ENCODE measurements at regions not wholly inside any gene's neighbourhood (a gene's known extent, or its start where the extent isn't known, plus 50 kb on each side); places are given as distances from the start of the nearest gene placed in this dataset.

DNA sequence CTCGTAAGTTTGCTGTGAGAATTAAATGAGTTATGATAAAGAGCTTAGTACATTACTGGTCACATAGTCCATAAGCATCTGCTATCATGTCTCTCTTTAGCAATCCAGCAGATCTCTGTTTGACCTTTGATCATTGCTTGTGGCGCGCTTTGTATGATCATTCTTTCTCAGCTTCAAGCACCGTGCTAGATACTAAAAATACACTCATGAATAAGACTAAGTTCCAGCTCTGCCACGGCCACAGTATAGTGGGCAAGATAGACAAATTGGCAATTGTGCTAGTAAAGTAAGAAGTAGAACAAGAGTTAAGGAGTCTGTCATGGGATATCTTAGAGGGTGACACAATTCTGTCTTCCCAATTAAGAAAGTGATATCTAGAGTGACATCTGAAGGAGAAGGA is 75.2 kb upstream of the ADGRF1 start:
- H3K36me3 ChIP-seq (ENCODE audit: control insufficient read depth in 3 of 3, insufficient read depth in 2 of 3, low read depth in 1 of 3, low read length in 3 of 3) = no peaks in the 10 kb centered on the region
- H3K9me3 ChIP-seq (ENCODE audit: control insufficient read depth in 2 of 2, insufficient read depth in 1 of 2, low read depth in 1 of 2, low read length in 1 of 2) = no peaks in the 10 kb centered on the region
- no peaks in the 10 kb centered on the region for H3K27me3 ChIP-seq (ENCODE audit: control insufficient read depth in 3 of 3, insufficient read depth in 3 of 3, low read length in 3 of 3)
- H3K4me1 ChIP-seq (ENCODE audit: control insufficient read depth in 3 of 3, insufficient read depth in 2 of 3, low read depth in 1 of 3, low read length in 2 of 3) = peaks cover 0 to 20% (median 2%) of the 10 kb centered on the region in 3 donors
- H3K27ac ChIP-seq (ENCODE audit: low read depth in 1 of 3, low read length in 2 of 3) = peak overlapping the region; percentile 36 to 92 (median 70)
- no peak overlapping the region for H3K4me3 ChIP-seq (ENCODE audit: low read depth in 1 of 3, low read length in 3 of 3)
- WGBS, 3 donors = 31 to 71% (median 44%) methylated on average over 5 of the region's 5 CpGs
- no peak for FAIRE-seq
- DNase-seq = peak; percentile 80 to 85

DNA sequence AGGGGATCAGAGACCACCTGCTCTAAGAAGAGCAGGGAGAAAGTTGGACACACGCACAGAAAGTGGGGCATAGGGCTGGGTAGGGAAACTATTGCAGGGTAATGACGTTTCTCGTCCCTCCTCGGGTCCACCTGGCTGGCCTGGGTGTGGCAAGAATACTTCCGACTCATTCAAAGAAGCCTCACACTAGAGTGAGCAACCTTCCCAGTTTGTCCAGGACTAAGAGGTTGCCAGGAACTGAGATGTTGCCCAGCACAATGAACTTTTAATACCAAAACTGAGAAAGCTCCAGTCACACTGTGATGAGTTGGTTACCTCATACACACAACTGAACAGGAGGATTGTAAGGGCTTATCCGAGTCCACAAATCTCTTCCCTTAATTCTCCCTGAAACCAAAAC is 74.5 kb upstream of the ADGRF1 start:
- Histone ChIP-seq H3K36me3 (ENCODE audit: control insufficient read depth in 3 of 3, insufficient read depth in 2 of 3, low read depth in 1 of 3, low read length in 3 of 3) (no peaks in the 10 kb centered on the region), H3K27ac (ENCODE audit: low read depth in 1 of 3, low read length in 2 of 3) (peak overlapping the region; percentile 36 to 92 (median 70)), H3K4me1 (ENCODE audit: control insufficient read depth in 3 of 3, insufficient read depth in 2 of 3, low read depth in 1 of 3, low read length in 2 of 3) (peaks cover 0 to 27% (median 2%) of the 10 kb centered on the region in 3 donors), H3K4me3 (ENCODE audit: low read depth in 1 of 3, low read length in 3 of 3) (no peak overlapping the region), H3K9me3 (ENCODE audit: control insufficient read depth in 2 of 2, insufficient read depth in 1 of 2, low read depth in 1 of 2, low read length in 1 of 2) (no peaks in the 10 kb centered on the region), H3K27me3 (ENCODE audit: control insufficient read depth in 3 of 3, insufficient read depth in 3 of 3, low read length in 3 of 3) (no peaks in the 10 kb centered on the region)
- DNase-seq (peak; percentile 81 to 90), FAIRE-seq (no peak)
- WGBS, 3 donors = 36 to 77% (median 50%) methylated on average over 6 of the region's 6 CpGs

DNA sequence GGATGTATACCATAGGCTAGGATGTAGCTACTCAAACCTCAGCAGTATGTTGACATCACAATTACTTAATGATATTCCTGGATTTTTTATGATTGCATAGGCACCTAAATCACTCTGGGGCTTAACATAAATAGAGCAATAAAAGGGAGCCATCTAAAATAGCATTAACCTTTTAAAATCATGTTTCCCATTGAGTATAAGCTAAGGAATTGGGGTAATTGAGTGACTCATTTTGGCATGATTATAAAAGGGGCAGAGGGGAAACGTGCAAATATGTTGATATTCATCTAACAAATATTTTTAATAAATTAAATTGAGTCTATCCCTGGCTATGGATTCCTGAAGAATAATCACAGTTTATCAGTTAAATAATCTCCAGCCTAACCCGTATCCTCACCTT is 74.0 kb upstream of the ADGRF1 start:
- 42 to 70% (median 68%) methylated on average over 2 of the region's 2 CpGs for WGBS, 3 donors
- no peak overlapping the region for H3K4me3 ChIP-seq (ENCODE audit: low read depth in 1 of 3, low read length in 3 of 3)
- no peak for DNase-seq
- no peaks in the 10 kb centered on the region for H3K27me3 ChIP-seq (ENCODE audit: control insufficient read depth in 3 of 3, insufficient read depth in 3 of 3, low read length in 3 of 3)
- peaks cover 0 to 31% (median 2%) of the 10 kb centered on the region in 3 donors for H3K4me1 ChIP-seq (ENCODE audit: control insufficient read depth in 3 of 3, insufficient read depth in 2 of 3, low read depth in 1 of 3, low read length in 2 of 3)
- peak overlapping the region in 2 of 3 donors; percentile 62 to 70 for H3K27ac ChIP-seq (ENCODE audit: low read depth in 1 of 3, low read length in 2 of 3)
- H3K36me3 ChIP-seq (ENCODE audit: control insufficient read depth in 3 of 3, insufficient read depth in 2 of 3, low read depth in 1 of 3, low read length in 3 of 3) = no peaks in the 10 kb centered on the region
- no peak for FAIRE-seq
- no peaks in the 10 kb centered on the region for H3K9me3 ChIP-seq (ENCODE audit: control insufficient read depth in 2 of 2, insufficient read depth in 1 of 2, low read depth in 1 of 2, low read length in 1 of 2)

DNA sequence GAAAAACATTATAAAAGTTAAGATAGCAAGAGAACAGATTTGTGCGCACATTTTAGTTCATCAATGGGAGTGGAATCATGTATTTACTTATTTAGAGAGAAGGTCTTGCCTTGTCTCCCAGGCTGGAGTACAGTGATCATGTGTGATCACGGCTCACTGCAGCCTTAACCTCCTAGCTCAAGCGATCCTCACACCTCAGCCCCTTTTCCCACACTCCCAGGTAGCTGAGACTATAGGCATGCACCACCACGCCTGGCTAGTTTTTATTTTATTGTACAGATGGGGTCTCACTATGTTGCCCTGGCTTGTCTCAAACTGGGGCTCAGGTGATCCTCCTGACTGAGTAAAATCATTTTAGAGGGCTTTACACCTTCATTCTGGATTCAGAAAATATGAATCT is 72.3 kb upstream of the ADGRF1 start:
- FAIRE-seq (no peak), DNase-seq (no peak)
- Histone ChIP-seq H3K4me1 (ENCODE audit: control insufficient read depth in 3 of 3, insufficient read depth in 2 of 3, low read depth in 1 of 3, low read length in 2 of 3) (peaks cover 0 to 31% (median 2%) of the 10 kb centered on the region in 3 donors), H3K36me3 (ENCODE audit: control insufficient read depth in 3 of 3, insufficient read depth in 2 of 3, low read depth in 1 of 3, low read length in 3 of 3) (no peaks in the 10 kb centered on the region), H3K27me3 (ENCODE audit: control insufficient read depth in 3 of 3, insufficient read depth in 3 of 3, low read length in 3 of 3) (no peaks in the 10 kb centered on the region), H3K27ac (ENCODE audit: low read depth in 1 of 3, low read length in 2 of 3) (no peak overlapping the region), H3K9me3 (ENCODE audit: control insufficient read depth in 2 of 2, insufficient read depth in 1 of 2, low read depth in 1 of 2, low read length in 1 of 2) (no peaks in the 10 kb centered on the region), H3K4me3 (ENCODE audit: low read depth in 1 of 3, low read length in 3 of 3) (no peak overlapping the region)
- WGBS, 3 donors = 87 to 92% (median 91%) methylated on average over 4 of the region's 4 CpGs

DNA sequence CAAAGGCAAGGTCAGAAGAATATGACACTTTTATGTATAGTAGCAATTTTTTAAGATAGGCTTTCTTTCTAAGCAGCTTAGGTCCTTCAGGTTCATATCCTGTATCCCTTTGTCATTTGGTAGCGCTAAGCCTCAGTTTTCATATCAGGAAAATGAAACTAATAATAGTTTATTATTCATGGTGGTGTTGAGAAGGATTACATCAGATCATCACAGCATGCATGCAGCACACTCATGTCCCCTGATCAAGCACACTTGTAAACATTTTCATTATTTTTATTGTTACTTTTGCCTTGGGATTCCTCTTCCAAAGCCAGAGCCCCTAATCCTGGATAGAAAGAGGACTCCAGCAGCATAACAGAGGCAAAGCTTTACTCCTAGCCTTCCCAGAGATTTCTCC is 70.2 kb upstream of the ADGRF1 start:
- no peaks in the 10 kb centered on the region for H3K27me3 ChIP-seq (ENCODE audit: control insufficient read depth in 3 of 3, insufficient read depth in 3 of 3, low read length in 3 of 3)
- H3K9me3 ChIP-seq (ENCODE audit: control insufficient read depth in 2 of 2, insufficient read depth in 1 of 2, low read depth in 1 of 2, low read length in 1 of 2) = no peaks in the 10 kb centered on the region
- H3K36me3 ChIP-seq (ENCODE audit: control insufficient read depth in 3 of 3, insufficient read depth in 2 of 3, low read depth in 1 of 3, low read length in 3 of 3) = no peaks in the 10 kb centered on the region
- peak overlapping the region in 1 of 3 donors; percentile 58 for H3K27ac ChIP-seq (ENCODE audit: low read depth in 1 of 3, low read length in 2 of 3)
- H3K4me3 ChIP-seq (ENCODE audit: low read depth in 1 of 3, low read length in 3 of 3) = no peak overlapping the region
- DNase-seq = no peak
- peaks cover 0 to 27% (median 1%) of the 10 kb centered on the region in 3 donors for H3K4me1 ChIP-seq (ENCODE audit: control insufficient read depth in 3 of 3, insufficient read depth in 2 of 3, low read depth in 1 of 3, low read length in 2 of 3)
- FAIRE-seq = no peak
- 62 to 82% (median 66%) methylated on average over 1 of the region's 1 CpG for WGBS, 3 donors

DNA sequence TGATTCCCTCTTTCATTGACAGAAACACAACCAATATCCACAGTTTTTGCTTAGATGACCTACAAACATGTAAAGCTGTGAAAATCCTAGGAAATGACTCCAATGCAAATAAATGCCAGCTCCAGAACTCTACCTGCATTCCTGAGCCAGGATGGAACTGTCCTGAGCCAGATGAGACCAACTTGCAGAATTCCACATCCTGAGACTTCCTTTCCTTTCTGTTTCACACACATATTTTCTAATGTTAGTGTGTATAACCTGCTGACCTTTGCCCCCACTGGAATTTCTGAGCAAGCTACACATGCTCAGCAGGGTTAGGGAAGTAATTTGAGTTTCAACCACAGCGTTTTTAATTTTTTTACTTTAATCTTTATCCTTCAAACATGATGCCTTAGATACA is 69.6 kb upstream of the ADGRF1 start:
- Histone ChIP-seq H3K4me1 (ENCODE audit: control insufficient read depth in 3 of 3, insufficient read depth in 2 of 3, low read depth in 1 of 3, low read length in 2 of 3) (peaks cover 0 to 25% (median 0%) of the 10 kb centered on the region in 3 donors), H3K9me3 (ENCODE audit: control insufficient read depth in 2 of 2, insufficient read depth in 1 of 2, low read depth in 1 of 2, low read length in 1 of 2) (no peaks in the 10 kb centered on the region), H3K4me3 (ENCODE audit: low read depth in 1 of 3, low read length in 3 of 3) (no peak overlapping the region), H3K36me3 (ENCODE audit: control insufficient read depth in 3 of 3, insufficient read depth in 2 of 3, low read depth in 1 of 3, low read length in 3 of 3) (no peaks in the 10 kb centered on the region), H3K27me3 (ENCODE audit: control insufficient read depth in 3 of 3, insufficient read depth in 3 of 3, low read length in 3 of 3) (no peaks in the 10 kb centered on the region), H3K27ac (ENCODE audit: low read depth in 1 of 3, low read length in 2 of 3) (peak overlapping the region in 1 of 3 donors; percentile 58)
- DNase-seq = peak; percentile 77 to 79
- no peak for FAIRE-seq
- 12 to 41% (median 30%) methylated on average over 1 of the region's 1 CpG for WGBS, 3 donors

DNA sequence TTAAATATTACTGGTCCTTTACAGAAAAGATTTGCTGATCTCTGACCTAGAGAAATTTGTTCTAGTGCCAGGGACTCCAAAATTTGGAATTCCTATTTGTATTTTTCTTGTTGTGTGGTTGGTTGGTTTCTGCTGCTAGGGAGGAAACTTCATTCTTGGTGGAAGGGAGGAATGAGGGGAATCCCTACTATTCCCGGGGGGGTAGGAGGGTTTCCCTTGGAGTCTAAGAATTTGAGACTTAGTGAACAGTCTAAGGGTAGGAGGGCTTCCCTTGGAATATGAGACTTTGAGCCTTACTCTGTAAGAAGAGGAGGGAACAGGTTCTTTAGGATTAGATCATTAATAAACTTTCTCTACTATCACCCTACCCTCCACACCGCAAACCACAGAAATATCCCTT is 67.1 kb upstream of the ADGRF1 start:
- DNase-seq = no peak
- WGBS, 3 donors = 76 to 86% (median 80%) methylated on average over 2 of the region's 2 CpGs
- H3K4me1 ChIP-seq (ENCODE audit: control insufficient read depth in 3 of 3, insufficient read depth in 2 of 3, low read depth in 1 of 3, low read length in 2 of 3) = peaks cover 0 to 23% (median 0%) of the 10 kb centered on the region in 3 donors

DNA sequence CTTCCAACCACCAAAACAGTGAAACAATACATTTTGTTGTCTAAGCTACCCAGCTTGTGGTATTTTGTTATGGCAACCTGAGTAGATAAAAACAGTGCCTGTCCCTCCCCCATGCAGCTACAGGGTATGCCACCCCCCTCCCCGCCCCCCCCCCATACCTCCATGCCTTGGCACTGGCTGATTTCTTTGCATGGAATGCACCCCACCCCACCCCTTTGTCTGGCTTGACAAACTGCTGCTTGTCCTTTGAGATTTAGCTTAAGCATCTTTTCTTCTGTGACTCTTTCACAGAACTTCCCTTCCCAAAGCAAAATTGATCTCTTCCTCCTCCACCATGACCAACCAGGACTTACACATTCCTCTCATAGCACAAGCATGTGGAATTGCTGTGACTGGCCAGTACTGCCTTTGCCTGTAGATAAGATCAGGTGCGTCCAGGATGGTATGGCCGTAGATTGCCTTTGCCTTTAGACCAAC is 64.6 kb upstream of the ADGRF1 start:
- FAIRE-seq = no peak
- Histone ChIP-seq H3K9me3 (ENCODE audit: control insufficient read depth in 2 of 2, insufficient read depth in 1 of 2, low read depth in 1 of 2, low read length in 1 of 2) (no peaks in the 10 kb centered on the region), H3K36me3 (ENCODE audit: control insufficient read depth in 3 of 3, insufficient read depth in 2 of 3, low read depth in 1 of 3, low read length in 3 of 3) (no peaks in the 10 kb centered on the region), H3K4me3 (ENCODE audit: low read depth in 1 of 3, low read length in 3 of 3) (no peak overlapping the region), H3K27ac (ENCODE audit: low read depth in 1 of 3, low read length in 2 of 3) (no peak overlapping the region), H3K27me3 (ENCODE audit: control insufficient read depth in 3 of 3, insufficient read depth in 3 of 3, low read length in 3 of 3) (no peaks in the 10 kb centered on the region), H3K4me1 (ENCODE audit: control insufficient read depth in 3 of 3, insufficient read depth in 2 of 3, low read depth in 1 of 3, low read length in 2 of 3) (peaks cover 0 to 13% (median 0%) of the 10 kb centered on the region in 3 donors)
- 34 to 88% (median 66%) methylated on average over 3 of the region's 3 CpGs for WGBS, 3 donors
- DNase-seq = peak in 1 of 2 donors; percentile 37

More for the DNA sequence above, 67.1 kb upstream of the ADGRF1 start:
- no peak overlapping the region for H3K4me3 ChIP-seq (ENCODE audit: low read depth in 1 of 3, low read length in 3 of 3)
- no peak overlapping the region for H3K27ac ChIP-seq (ENCODE audit: low read depth in 1 of 3, low read length in 2 of 3)
- H3K36me3 ChIP-seq (ENCODE audit: control insufficient read depth in 3 of 3, insufficient read depth in 2 of 3, low read depth in 1 of 3, low read length in 3 of 3) = no peaks in the 10 kb centered on the region
- no peaks in the 10 kb centered on the region for H3K27me3 ChIP-seq (ENCODE audit: control insufficient read depth in 3 of 3, insufficient read depth in 3 of 3, low read length in 3 of 3)
- no peak for FAIRE-seq
- no peaks in the 10 kb centered on the region for H3K9me3 ChIP-seq (ENCODE audit: control insufficient read depth in 2 of 2, insufficient read depth in 1 of 2, low read depth in 1 of 2, low read length in 1 of 2)

DNA sequence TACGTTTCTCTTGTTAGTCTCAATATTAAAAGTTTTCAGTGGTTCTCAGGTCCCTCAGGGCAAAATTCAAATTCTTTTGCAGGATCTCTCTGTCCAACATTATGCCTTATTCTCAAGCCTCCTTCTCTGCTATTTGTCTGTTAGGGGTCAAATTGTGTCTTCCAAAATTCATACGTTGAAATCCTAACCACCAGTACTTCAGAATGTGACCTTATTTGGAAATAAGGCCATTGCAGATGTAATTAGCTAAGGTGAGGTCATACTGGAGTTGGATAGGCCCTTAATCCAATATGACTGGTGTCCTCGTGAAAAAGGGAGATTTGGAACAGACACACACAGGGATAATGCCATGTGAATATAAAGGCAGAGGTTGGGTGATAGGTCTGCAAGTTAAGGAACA is 64.1 kb upstream of the ADGRF1 start:
- FAIRE-seq (no peak), DNase-seq (no peak)
- WGBS, 3 donors = 51 to 78% (median 76%) methylated on average over 3 of the region's 3 CpGs

More for the DNA sequence above, 64.1 kb upstream of the ADGRF1 start:
- Histone ChIP-seq H3K4me1 (ENCODE audit: control insufficient read depth in 3 of 3, insufficient read depth in 2 of 3, low read depth in 1 of 3, low read length in 2 of 3) (peaks cover 0 to 8% (median 0%) of the 10 kb centered on the region in 3 donors), H3K27ac (ENCODE audit: low read depth in 1 of 3, low read length in 2 of 3) (no peak overlapping the region), H3K9me3 (ENCODE audit: control insufficient read depth in 2 of 2, insufficient read depth in 1 of 2, low read depth in 1 of 2, low read length in 1 of 2) (no peaks in the 10 kb centered on the region), H3K36me3 (ENCODE audit: control insufficient read depth in 3 of 3, insufficient read depth in 2 of 3, low read depth in 1 of 3, low read length in 3 of 3) (no peaks in the 10 kb centered on the region), H3K27me3 (ENCODE audit: control insufficient read depth in 3 of 3, insufficient read depth in 3 of 3, low read length in 3 of 3) (no peaks in the 10 kb centered on the region), H3K4me3 (ENCODE audit: low read depth in 1 of 3, low read length in 3 of 3) (no peak overlapping the region)
